ENCODE measurements at regions not wholly inside any gene's neighbourhood (a gene's known extent, or its start where the extent isn't known, plus 50 kb on each side); places are given as distances from the start of the nearest gene placed in this dataset.
"Not testable (repeated sequence)": the region's sequence is repeated elsewhere in the genome, so short reads cannot be mapped to it uniquely, and the experiment has no call there.

DNA sequence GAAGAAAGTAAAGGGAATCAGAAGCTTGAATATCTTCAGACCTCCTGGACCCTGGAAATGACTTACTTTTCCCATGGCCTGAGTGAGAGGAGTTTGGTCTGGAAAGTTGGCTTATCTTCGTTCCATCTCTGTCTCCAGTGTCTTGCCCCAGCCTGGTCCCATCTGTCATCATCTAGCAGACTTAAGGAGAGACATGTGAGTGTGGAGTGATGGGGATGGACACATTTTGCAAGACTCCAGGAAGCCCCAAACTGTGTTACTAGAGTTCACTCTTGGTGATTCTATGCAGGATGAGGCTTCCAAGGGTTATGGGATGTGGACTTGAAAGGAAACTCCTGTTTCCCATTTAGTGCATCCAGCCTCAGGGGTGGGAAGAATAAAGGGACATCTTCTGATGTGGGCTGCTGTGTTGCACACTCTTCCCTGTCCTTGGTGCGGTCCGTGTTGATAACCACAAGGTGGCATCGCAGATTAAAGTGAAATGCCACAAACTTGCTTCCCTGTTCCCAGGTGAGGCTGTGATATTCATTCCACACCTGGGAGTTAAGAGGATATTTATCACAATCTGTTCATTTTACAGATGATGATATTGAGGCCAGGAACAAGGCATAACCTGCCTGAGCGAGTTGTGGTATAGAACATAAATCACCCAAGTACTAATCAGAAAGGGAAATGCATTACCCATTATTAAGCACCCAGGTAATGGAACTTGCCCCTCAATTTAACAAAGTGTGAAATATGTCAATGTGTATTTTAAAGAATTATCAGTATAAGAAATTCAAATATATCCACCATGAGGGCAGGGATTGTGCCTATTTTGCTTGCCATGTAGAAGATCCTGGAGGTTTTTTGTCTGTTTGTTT lies 269.9 kb upstream of the PAPPA start:
- DNase-seq (ENCODE audit: low read depth) = peak; percentile 54

DNA sequence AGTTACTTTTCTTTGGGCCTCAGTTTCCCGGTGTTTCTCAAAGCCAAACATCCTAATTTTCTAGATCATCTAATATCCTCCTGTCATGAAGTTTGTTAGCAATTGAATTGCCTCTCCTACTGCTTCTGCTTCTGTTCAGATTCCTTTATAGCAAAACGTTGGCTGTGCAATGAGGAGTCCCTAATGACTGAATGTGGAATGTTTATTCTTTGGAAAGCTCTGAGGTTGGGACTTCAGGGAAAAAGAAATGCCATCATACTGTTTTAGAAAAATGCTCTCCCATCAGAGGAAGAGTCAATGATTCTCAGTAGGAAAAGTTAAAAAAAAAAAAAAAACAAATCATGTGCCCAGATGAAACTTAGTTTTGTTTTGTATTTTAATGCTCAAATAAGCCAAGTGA lies 268.7 kb upstream of the PAPPA start:
- DNase-seq (ENCODE audit: low read depth) = peak; percentile 39
- H3K4me3 ChIP-seq (ENCODE audit: low read length) = no peak overlapping the region
- TF ChIP-seq, protein P1, sequence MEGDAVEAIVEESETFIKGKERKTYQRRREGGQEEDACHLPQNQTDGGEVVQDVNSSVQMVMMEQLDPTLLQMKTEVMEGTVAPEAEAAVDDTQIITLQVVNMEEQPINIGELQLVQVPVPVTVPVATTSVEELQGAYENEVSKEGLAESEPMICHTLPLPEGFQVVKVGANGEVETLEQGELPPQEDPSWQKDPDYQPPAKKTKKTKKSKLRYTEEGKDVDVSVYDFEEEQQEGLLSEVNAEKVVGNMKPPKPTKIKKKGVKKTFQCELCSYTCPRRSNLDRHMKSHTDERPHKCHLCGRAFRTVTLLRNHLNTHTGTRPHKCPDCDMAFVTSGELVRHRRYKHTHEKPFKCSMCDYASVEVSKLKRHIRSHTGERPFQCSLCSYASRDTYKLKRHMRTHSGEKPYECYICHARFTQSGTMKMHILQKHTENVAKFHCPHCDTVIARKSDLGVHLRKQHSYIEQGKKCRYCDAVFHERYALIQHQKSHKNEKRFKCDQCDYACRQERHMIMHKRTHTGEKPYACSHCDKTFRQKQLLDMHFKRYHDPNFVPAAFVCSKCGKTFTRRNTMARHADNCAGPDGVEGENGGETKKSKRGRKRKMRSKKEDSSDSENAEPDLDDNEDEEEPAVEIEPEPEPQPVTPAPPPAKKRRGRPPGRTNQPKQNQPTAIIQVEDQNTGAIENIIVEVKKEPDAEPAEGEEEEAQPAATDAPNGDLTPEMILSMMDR (conservative IDR thresholded peaks at IDR 0.05; ENCODE audit: low read length) = no peak

More for the DNA sequence above, 269.9 kb upstream of the PAPPA start:
- TF ChIP-seq, protein P1 (conservative IDR thresholded peaks at IDR 0.05; ENCODE audit: low read length) = peak; percentile 69
- no peak overlapping the region for H3K4me3 ChIP-seq (ENCODE audit: low read length)

DNA sequence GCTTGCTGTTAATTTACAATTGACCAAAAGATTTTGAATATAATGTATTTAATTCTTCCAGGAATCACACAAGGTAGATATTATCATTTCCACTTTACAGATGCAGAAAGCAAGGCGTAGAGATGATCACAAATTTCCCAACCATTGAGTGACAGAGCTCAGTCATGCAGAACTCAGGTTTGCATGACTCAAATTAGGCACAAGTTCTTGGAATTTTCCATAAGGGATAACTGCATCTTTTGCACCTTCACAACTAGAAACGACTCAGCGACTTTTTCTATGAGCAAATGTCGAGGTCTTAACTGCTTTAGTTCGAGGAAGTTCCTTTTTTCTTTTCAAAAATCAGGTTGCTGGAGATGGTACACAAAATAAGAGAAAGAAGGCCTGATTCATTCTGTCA lies 265.5 kb upstream of the PAPPA start:
- no peak overlapping the region for H3K4me3 ChIP-seq (ENCODE audit: low read length)
- DNase-seq (ENCODE audit: low read depth) = no peak
- TF ChIP-seq, protein P1 (conservative IDR thresholded peaks at IDR 0.05; ENCODE audit: low read length) = no peak

DNA sequence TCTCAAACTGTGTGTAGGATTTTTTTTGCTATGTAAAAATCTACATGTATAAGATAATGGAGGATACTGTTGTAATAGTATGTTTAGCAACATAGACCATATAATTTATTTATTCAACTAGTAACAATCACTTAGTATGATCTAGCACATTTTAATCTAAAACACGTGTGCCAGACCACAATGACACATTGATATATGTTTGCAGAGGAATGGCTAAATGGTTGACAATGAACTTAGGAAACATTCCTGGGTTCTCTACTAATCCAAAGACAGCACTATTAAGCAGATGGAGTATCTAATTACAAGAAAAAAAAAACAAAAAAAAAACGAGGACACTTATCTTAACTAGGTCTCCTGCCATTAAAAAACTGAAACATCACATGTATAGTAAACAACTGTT lies 261.7 kb upstream of the PAPPA start:
- peak; percentile 92 for DNase-seq (ENCODE audit: low read depth)
- TF ChIP-seq, protein P1 (conservative IDR thresholded peaks at IDR 0.05; ENCODE audit: low read length) = no peak
- H3K4me3 ChIP-seq (ENCODE audit: low read length) = no peak overlapping the region

DNA sequence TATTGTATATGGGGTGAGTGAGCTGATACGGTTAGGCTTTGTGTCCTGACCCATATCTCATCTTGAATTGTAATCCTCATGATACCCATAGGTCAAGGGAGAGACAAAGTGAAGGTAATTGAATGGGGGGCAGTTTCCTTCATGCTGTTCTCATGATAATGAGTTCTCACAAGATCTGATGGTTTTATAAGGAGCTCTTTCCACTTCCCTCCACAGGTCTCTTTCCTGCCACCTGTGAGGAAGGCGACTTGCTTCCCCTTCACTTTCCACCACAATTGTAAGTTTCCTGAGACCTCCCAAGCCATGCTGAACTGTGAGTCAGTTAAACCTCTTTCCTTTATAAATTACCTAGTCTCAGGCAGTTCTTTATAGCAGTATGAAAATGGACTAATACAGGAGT lies 255.1 kb upstream of the PAPPA start:
- DNase-seq (ENCODE audit: low read depth); H3K4me3 ChIP-seq (ENCODE audit: low read length): not testable (repeated sequence)

DNA sequence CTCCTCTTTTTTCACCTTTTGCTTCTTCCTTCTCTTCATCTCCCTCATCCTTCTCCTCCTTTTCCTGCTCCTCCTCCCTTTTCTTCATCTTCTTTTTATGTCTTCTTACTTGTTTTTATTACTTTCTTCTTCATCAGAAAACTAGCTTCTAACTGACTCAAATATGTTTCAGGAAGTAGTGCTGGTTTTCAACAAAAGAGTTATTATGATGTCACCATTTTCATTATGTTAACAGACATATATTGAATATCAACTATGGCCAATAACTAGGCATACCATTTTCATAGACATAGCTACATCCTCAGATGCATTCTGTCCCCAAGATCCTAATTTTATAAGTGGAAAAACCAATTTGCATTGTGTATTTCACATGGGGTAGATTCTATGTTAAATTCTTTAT lies 252.9 kb upstream of the PAPPA start:
- TF ChIP-seq, protein P1 (conservative IDR thresholded peaks at IDR 0.05; ENCODE audit: low read length) = no peak
- no peak for DNase-seq (ENCODE audit: low read depth)
- no peak overlapping the region for H3K4me3 ChIP-seq (ENCODE audit: low read length)

DNA sequence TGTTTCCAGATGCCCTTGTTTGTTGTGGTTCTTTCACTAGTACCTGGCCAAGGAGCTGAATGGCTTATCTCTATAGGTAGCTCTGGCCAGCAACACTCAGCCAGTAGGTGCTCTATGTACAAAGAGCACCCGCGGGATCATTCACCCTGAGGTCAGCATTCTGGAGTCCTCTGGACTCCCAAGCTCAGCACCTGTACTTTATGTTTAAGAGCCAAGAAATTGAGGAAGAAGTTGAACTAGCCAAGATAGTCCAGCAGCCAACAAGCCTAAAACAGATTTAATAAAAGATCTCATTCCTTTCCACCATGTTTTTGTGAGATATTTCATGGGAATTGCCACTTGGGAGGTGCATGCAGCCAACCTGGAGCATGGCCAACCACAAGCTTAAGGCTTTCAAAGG lies 242.6 kb upstream of the PAPPA start:
- TF ChIP-seq, protein P1 (conservative IDR thresholded peaks at IDR 0.05; ENCODE audit: low read length) = no peak
- H3K4me3 ChIP-seq (ENCODE audit: low read length) = no peak overlapping the region
- DNase-seq (ENCODE audit: low read depth) = no peak

All from AG10803 (cell line).